ENCODE measurements at regions not wholly inside any gene's neighbourhood (a gene's known extent, or its start where the extent isn't known, plus 50 kb on each side); places are given as distances from the start of the nearest gene placed in this dataset.

DNA sequence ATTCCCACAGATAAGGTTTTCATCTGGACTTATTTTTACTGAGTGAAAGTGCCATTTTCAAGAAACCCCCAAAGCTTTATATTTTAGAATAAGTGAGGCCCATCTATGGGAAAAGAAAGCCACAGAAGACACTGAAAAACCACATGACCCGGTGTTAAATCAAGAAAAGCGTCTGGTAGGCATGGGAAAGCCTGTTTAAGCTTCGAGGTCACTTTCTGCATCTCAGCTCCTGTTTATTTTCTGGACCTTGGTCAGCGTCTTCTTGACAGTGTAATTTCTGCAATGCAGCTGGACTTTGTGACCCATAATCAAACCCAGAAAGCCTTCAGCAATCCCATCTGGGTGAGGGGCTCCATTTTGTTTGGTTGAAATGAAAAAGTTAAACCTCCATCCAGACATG lies 59.6 kb upstream of the NEDD9 start:
- TF ChIP-seq POLR2A (IDR thresholded peaks at IDR 0.05) (no peak), EP300 (IDR thresholded peaks at IDR 0.05) (no peak)
- TF ChIP-seq, protein P1, sequence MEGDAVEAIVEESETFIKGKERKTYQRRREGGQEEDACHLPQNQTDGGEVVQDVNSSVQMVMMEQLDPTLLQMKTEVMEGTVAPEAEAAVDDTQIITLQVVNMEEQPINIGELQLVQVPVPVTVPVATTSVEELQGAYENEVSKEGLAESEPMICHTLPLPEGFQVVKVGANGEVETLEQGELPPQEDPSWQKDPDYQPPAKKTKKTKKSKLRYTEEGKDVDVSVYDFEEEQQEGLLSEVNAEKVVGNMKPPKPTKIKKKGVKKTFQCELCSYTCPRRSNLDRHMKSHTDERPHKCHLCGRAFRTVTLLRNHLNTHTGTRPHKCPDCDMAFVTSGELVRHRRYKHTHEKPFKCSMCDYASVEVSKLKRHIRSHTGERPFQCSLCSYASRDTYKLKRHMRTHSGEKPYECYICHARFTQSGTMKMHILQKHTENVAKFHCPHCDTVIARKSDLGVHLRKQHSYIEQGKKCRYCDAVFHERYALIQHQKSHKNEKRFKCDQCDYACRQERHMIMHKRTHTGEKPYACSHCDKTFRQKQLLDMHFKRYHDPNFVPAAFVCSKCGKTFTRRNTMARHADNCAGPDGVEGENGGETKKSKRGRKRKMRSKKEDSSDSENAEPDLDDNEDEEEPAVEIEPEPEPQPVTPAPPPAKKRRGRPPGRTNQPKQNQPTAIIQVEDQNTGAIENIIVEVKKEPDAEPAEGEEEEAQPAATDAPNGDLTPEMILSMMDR (IDR thresholded peaks at IDR 0.05) = no peak
